HG02852 (cell line): ENCODE measurements at regions not wholly inside any gene's neighbourhood (a gene's known extent, or its start where the extent isn't known, plus 50 kb on each side); places are given as distances from the start of the nearest gene placed in this dataset.
"Not testable (repeated sequence)": the region's sequence is repeated elsewhere in the genome, so short reads cannot be mapped to it uniquely, and the experiment has no call there.

Experiments used
- ATAC-seq: cut with Tn5 transposase; IDR thresholded peaks from one replicate; pipeline ENCODE4 v1.9.1; 2021; ENCODE audit warnings: mild to moderate bottlenecking, moderate library complexity; ENCODE audit not compliant: unreplicated experiment

DNA sequence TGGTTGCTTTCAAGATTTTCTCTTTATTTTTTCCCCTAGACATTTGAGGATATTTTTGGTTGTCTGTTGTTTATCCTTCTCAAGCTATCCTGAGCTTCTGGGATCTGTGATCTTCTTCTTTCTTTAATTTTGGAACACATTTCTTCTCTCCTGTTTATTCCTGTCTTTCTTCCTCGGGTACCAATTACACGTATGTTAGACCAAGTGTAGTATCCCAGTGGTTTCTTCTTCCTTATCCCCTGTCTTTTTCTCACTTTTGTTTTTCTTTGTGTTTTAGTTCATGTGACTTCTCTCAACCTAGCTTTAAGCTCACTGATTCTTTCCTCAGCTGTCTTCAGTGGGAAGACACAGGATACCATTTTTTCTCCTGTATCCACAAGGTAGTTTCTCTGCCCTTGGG is 120.0 kb downstream of the GALR1 start:
- ATAC-seq = no peak

DNA sequence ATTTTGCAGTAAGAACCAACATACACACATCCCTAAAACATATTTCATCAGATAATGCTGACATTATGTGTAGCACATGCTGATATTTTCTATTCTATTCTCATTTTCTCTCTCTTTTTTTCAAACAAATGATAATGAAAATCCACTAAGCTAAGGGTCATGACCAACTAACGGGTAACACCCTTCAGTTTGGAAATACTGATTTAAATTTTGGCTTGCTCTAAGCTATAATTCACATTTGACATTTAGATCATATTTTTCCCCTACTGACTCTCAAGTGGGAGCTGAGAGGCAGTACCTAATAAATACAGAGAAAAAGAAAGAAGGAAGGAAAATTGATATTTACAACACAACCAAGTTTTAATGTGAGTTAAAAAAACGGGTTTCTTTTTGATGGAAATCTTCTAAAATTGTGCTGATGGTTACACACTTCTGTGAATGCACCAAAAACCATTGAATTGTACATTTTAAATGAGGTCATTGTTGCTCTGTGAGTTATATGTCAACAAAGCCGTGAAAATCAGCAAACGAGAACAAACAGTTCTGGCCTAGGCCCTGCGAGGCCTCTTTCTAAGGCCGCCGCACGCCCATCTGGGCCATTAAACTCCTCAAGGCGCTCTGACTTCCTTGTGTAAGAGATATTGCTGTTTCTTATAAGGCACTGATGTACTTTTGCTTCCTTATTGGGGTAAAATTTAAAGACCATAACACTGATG is 124.2 kb downstream of the GALR1 start:
- ATAC-seq = no peak

DNA sequence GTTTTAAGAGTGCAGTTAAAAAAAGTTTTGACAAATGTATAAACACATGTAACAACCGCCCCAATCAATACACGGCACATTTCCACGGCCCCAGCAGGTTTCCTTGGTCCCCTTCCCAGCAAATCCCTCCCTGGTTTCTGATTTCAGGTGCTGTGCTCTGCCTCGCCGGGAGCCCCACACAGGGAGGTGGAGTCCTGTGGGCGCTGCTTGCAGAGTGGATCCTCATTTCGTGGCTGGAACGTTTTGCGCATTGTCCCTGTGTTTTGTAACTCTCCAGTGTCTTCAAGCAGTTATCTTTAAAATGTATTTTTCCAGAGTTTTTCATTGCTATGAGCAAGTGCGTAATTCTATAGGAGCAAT is 124.8 kb downstream of the GALR1 start:
- no peak for ATAC-seq

DNA sequence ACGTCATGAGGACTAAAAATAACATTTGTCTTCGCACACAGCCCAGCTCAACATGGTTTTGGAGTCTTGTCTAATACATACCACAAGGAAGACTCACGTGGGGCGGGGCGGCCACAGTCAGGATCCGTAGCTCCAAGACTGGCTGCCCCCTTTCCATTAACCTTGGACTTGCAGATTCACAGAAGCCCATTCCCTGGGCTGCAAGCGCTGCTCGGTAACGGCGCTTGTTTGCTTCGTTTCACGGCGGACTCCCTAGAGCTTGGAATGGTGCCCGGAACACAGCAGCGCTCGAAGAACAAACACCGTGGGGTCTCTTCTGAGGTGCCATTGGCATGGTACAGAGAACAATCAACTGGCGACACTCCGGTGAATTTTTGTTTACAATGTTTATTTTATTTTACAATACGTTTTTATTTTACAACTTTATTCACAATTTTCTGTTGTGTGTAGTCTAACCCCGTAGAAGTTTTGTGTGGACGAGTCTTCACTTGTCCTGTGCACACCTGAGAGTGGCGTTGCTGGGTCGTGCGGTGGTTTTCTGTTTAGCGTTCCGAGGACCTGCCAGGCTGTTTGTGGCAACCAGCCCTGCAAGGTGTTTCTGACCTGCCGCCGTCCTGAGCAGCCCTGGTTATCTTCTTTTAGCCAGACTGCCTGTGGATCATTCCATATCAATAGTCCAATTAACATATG is 126.5 kb downstream of the GALR1 start:
- no peak for ATAC-seq

GRCh38 chr18:77376733-77377094 is 127.1 kb downstream of the GALR1 start:
- ATAC-seq = no peak

DNA sequence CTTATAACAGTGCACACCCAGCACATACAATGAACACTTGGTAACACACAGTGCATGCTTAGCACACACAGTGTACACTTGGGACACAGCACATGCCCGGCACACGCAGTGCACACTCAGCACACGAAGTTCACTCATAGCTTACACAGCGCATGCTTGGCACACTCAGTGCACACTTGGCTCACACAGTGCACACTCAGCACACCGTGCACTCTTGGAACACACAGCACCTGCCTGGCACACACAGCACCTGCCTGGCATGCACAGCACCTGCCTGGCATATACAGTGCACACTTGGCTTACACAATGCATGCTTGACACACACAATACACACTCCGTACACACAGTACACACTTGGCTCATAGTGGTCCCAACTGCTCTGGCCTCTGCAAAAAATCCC is 128.2 kb downstream of the GALR1 start:
- no peak for ATAC-seq

GRCh38 chr18:77379976-77380509 is 130.4 kb downstream of the GALR1 start:
- no peak for ATAC-seq

GRCh38 chr18:77380695-77381094 is 131.0 kb downstream of the GALR1 start:
- no peak for ATAC-seq

DNA sequence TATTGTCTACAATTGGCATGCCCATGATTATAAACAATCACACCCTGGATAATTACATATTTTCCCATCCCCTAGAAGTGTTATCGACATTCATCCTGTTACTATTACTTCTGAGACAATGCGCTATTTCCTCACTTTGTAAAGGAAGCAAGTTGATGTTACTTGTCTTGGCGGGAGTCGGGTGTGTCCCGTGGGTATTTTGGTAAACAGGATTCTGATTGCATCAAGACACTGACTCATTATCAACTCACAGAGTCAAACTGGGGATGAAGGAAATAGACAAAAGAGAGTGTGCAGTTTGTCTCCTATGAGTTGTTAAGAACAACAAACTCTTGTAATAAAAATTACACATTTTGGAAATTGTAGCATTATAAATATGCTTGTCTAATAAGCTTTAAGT is 142.7 kb downstream of the GALR1 start:
- ATAC-seq = no peak

GRCh38 chr18:77393519-77393918 is 143.9 kb downstream of the GALR1 start:
- no peak for ATAC-seq

DNA sequence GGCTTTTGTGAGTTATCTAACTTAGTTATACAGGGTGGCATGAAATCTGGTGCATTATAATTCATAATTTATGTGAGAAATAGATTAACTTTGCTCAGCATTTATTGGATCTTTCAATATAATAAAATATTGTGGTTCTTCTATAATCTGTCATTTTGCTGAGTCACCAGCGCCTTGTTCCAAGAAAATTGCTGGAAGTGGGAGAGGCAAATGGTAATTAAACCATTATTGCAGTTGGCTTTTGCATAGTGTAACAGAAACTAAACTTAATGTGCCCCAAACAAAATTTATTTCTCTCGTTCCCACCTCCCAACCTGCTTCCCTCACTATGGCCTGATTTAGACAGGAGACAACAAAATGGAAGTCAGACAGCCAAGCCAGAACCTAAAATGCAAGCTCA is 146.3 kb downstream of the GALR1 start:
- ATAC-seq = no peak

DNA sequence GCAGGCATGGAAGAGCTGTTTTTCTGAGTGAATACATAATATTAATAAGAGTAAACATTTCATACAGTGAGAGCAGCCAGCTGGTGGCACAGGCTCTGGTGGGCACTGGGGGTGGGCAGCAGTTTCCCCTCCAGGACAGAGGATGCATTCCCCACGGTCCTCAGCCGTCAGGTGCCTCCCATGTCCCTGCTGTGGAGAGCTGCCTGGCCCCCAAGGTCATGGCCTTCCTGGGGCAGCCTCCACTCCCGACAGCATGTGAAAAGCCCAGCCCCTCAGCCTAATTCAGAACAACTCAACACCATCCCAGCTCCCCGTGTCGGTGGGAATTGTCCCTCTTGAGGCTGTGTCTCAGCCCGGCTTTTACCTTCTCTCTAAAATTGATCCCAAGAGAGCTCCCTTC is 147.4 kb downstream of the GALR1 start:
- ATAC-seq = no peak

- ATAC-seq = no peak
Observed at GRCh38 chr18:77397617-77398016, 148.0 kb downstream of the GALR1 start.

- no peak for ATAC-seq
Observed at GRCh38 chr18:77400561-77400960, 150.9 kb downstream of the GALR1 start.

DNA sequence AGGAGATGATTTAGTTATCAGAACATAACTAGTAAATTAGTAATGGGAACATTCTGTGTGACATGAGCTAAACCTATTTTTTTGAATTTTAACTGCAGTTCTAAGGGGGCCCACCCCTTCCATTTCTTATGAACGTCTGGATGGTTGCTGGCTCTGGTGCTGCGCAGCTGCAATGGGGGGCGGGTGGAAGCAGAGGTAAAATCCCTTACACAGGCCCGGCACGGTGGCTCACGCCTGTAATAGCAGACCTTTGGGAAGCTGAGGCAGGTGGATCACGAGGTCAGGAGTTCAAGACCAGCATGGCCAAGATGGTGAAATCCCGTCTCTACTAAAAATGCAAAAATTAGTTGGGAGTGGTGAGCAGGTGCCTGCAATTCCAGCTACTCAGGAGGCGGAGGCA is 151.5 kb downstream of the GALR1 start:
- ATAC-seq = no peak

- ATAC-seq = no peak
Observed at GRCh38 chr18:77403969-77404535, 154.4 kb downstream of the GALR1 start.

GRCh38 chr18:77405096-77405495 is 155.4 kb downstream of the GALR1 start:
- no peak for ATAC-seq

- ATAC-seq = no peak
Observed at GRCh38 chr18:77407733-77408132, 158.1 kb downstream of the GALR1 start.

DNA sequence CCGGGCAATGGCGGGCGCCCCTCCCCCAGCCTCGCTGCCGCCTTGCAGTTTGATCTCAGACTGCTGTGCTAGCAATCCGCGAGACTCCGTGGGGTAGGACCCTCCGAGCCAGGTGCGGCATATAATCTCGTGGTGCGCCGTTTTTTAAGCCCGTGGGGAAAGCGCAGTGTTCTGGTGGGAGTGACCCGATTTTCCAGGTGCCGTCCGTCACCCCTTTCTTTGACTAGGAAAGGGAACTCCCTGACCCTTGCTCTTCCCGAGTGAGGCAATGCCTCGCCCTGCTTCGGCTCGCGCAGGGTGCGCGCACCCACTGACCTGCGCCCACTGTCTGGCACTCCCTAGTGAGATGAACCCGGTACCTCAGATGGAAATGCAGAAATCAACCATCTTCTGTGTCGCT is 171.9 kb downstream of the GALR1 start:
- ATAC-seq = not testable (repeated sequence)

GRCh38 chr18:77422974-77423867 is 173.6 kb downstream of the GALR1 start:
- ATAC-seq = no peak

DNA sequence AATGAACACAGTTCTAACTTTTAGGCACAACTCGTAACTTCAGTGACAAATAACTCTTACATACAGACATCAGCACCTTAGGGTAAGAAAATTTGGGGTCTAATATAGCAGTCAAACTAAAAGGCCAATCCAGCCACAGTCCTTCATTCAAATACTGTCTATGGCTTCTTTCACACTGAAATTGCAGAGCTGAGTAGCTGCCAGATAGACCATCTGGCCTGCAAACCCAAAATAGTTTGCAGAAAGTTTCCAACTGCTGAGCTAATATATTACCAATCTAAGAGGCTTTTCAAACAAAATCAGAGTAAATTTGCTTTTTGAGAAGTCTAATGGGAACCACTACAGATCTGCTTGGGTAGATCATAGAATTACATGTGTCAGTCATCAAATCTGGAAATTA is 183.4 kb downstream of the GALR1 start:
- ATAC-seq = no peak
